ENCODE measurements at regions not wholly inside any gene's neighbourhood (a gene's known extent, or its start where the extent isn't known, plus 50 kb on each side); places are given as distances from the start of the nearest gene placed in this dataset.

DNA sequence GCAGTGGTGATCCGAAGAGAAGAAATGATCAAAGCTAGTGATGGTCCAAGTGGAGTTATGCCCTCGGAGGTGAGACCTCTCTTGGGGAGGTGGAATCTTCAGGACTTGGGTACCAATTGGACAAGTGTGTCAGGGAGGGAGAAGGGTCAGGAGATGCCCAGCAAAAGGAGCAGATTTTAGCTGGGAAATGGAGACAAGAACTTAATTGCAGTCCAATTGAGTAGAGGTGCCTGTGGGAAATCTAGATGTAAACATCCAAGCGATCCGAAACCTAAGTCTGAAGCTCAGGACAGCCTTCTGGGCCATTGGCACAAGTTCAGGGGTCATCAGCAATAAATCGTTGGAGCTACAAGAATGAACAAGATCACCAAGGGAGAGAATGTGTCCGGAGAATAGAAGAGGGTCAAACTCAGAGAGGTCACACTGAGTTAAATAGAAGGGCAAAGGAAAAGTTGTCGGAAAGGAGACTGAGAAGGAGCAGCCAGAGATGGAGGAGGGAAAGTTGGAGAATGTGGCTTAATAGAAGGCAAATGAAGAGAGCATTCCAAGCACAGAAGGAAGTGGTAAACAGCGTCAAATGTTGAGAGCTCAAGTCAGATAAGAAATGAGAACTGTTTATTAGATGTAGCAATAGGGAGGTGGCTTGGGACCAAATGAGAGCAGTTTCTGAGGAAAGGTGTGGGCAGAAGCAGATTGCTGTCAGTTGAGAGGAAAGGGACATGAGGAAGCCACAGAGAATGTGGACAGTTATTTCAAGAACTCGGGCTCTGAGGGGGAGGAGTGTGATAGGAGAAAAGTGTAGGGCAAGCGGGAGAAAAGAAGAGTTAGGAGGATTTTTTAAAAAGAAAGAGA is 64.2 kb upstream of the FNDC3B start:
- Histone ChIP-seq H3K27me3 (replicated peaks; ENCODE audit: insufficient read depth) (no peaks in the 10 kb centered on the region), H3K27ac (no peak overlapping the region), H3K36me3 (no peaks in the 10 kb centered on the region), H3K4me1 (replicated peaks) (no peaks in the 10 kb centered on the region), H3K4me3 (no peak overlapping the region), H3K9me3 (no peaks in the 10 kb centered on the region)
- intact Hi-C loops (cut with DNase I), result no loop called here
- no peak for DNase-seq (ENCODE audit: low spot score)
- 76% methylated on average over 10 of the region's 10 CpGs for WGBS
- TF ChIP-seq POLR2A (IDR thresholded peaks at IDR 0.05), result no peak
- TF ChIP-seq, protein P1, sequence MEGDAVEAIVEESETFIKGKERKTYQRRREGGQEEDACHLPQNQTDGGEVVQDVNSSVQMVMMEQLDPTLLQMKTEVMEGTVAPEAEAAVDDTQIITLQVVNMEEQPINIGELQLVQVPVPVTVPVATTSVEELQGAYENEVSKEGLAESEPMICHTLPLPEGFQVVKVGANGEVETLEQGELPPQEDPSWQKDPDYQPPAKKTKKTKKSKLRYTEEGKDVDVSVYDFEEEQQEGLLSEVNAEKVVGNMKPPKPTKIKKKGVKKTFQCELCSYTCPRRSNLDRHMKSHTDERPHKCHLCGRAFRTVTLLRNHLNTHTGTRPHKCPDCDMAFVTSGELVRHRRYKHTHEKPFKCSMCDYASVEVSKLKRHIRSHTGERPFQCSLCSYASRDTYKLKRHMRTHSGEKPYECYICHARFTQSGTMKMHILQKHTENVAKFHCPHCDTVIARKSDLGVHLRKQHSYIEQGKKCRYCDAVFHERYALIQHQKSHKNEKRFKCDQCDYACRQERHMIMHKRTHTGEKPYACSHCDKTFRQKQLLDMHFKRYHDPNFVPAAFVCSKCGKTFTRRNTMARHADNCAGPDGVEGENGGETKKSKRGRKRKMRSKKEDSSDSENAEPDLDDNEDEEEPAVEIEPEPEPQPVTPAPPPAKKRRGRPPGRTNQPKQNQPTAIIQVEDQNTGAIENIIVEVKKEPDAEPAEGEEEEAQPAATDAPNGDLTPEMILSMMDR (IDR thresholded peaks at IDR 0.05), result no peak
- no peak for TF ChIP-seq POLR2AphosphoS5 (IDR thresholded peaks at IDR 0.05)

DNA sequence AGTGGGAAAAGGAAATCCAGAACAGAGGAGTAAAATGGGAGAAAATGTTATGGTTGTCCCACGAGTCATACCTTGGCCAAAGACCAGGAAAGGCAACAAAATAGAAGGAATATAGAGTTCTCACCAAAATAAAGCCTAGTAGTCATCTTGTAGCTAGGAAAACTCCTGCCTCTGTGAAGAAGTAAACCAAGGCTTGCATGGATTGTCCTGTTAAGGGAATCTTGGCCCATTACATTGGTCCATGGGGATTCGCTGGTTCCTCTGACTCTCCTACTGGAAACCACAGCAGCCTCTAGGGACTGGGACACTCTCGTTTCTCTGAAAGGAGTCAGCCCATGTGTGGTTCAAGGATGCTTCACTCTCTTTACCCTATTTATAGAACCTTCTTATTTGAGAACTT is 62.9 kb upstream of the FNDC3B start:
- Histone ChIP-seq H3K4me3 (no peak overlapping the region), H3K27me3 (replicated peaks; ENCODE audit: insufficient read depth) (no peaks in the 10 kb centered on the region), H3K4me1 (replicated peaks) (no peaks in the 10 kb centered on the region), H3K27ac (no peak overlapping the region), H3K36me3 (no peaks in the 10 kb centered on the region), H3K9me3 (no peaks in the 10 kb centered on the region)
- DNase-seq (ENCODE audit: low spot score), result no peak
- TF ChIP-seq POLR2AphosphoS5 (IDR thresholded peaks at IDR 0.05), result no peak
- TF ChIP-seq, protein P1 (IDR thresholded peaks at IDR 0.05), result no peak
- TF ChIP-seq POLR2A (IDR thresholded peaks at IDR 0.05), result no peak
- intact Hi-C loops (cut with DNase I), result no loop called here
- 81% methylated on average over 3 of the region's 3 CpGs for WGBS

DNA sequence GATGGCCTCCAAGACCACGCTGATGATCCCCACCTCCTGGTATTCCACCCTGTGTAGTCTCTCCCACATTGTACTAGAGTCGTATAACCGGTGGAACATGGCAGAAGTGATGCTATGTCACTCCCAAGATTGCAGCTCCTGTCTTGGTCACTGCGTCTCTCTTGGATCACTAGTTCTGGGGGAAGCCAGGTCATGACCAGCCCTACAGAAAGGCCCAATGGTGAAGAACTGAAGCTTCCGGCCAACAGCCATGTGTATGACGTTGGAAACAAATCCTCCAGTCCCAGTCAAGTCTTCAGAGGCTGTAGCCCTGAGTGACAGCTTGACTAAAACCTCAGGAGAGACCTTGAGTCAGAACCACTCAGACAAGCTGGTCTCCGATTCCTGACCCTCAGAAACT is 61.9 kb upstream of the FNDC3B start:
- 98% methylated on average over 7 of the region's 7 CpGs for WGBS
- Histone ChIP-seq H3K27ac (no peak overlapping the region), H3K27me3 (replicated peaks; ENCODE audit: insufficient read depth) (no peaks in the 10 kb centered on the region), H3K4me3 (no peak overlapping the region), H3K4me1 (replicated peaks) (no peaks in the 10 kb centered on the region), H3K36me3 (no peaks in the 10 kb centered on the region), H3K9me3 (no peaks in the 10 kb centered on the region)
- no peak for DNase-seq (ENCODE audit: low spot score)
- intact Hi-C loops (cut with DNase I), result no loop called here
- TF ChIP-seq, protein P1 (IDR thresholded peaks at IDR 0.05), result no peak
- TF ChIP-seq POLR2A (IDR thresholded peaks at IDR 0.05) (no peak), POLR2AphosphoS5 (IDR thresholded peaks at IDR 0.05) (no peak)

DNA sequence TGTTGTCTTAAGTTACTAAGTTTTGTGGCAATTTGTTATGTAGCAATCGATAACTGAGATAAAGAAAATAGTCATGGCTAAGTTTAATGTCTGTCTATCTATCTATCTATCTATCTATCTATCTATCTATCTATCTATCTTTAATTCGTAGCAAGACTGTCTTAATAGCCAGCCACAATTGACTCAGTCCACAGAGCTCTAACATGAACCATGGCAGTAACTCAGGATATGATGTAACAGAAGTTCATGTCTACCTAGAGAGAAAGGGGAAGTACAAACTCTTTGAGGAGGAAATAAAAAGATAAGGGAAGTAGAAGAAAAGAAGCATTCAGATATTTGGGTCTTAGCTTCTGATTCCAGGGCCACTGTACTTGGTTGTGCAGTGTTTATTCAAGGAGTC is 61.5 kb upstream of the FNDC3B start:
- Histone ChIP-seq H3K4me1 (replicated peaks) (no peaks in the 10 kb centered on the region), H3K4me3 (no peak overlapping the region), H3K27me3 (replicated peaks; ENCODE audit: insufficient read depth) (no peaks in the 10 kb centered on the region), H3K9me3 (no peaks in the 10 kb centered on the region), H3K27ac (no peak overlapping the region), H3K36me3 (no peaks in the 10 kb centered on the region)
- intact Hi-C loops (cut with DNase I), result no loop called here
- WGBS, result 92% methylated on average over 2 of the region's 2 CpGs
- no peak for DNase-seq (ENCODE audit: low spot score)
- TF ChIP-seq POLR2A (IDR thresholded peaks at IDR 0.05) (no peak), POLR2AphosphoS5 (IDR thresholded peaks at IDR 0.05) (no peak)
- TF ChIP-seq, protein P1 (IDR thresholded peaks at IDR 0.05), result no peak

DNA sequence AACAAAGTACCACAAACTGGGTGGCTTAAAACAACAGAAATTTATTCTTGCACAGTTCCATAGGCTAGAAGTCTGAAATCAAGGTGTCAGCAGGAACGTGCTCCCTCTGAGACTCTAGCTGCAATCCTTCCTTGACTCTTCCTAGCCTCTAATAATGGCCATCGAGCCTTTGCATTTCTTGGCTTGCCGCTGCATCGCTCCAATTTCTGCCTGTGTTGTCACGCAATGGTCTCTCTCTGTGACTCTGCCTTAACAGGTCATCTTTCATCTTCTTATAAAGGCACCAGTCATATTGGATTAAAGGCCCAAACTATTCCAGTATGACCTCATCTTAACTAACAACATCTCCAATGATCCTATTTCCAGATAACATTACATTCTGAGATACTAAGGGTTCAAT is 61.0 kb upstream of the FNDC3B start:
- H3K36me3 ChIP-seq, result no peaks in the 10 kb centered on the region
- intact Hi-C loops (cut with DNase I), result no loop called here
- no peaks in the 10 kb centered on the region for H3K9me3 ChIP-seq
- no peak for TF ChIP-seq POLR2AphosphoS5 (IDR thresholded peaks at IDR 0.05)
- TF ChIP-seq, protein P1 (IDR thresholded peaks at IDR 0.05), result no peak
- TF ChIP-seq POLR2A (IDR thresholded peaks at IDR 0.05), result no peak
- H3K4me3 ChIP-seq, result no peak overlapping the region
- no peak overlapping the region for H3K27ac ChIP-seq
- WGBS, result 92% methylated on average over 5 of the region's 5 CpGs
- H3K27me3 ChIP-seq (replicated peaks; ENCODE audit: insufficient read depth), result no peaks in the 10 kb centered on the region
- no peak for DNase-seq (ENCODE audit: low spot score)
- H3K4me1 ChIP-seq (replicated peaks), result no peaks in the 10 kb centered on the region

All from prostate gland (tissue), 2 donors.